ENCODE measurements at regions not wholly inside any gene's neighbourhood (a gene's known extent, or its start where the extent isn't known, plus 50 kb on each side); places are given as distances from the start of the nearest gene placed in this dataset.
"Not testable (repeated sequence)": the region's sequence is repeated elsewhere in the genome, so short reads cannot be mapped to it uniquely, and the experiment has no call there.

- peak; percentile 26 for DNase-seq (ENCODE audit: low read depth)
These were observed 56.5 kb upstream of the PAPSS2 start for GRCh38 chr10:87603196-87603595.

DNA sequence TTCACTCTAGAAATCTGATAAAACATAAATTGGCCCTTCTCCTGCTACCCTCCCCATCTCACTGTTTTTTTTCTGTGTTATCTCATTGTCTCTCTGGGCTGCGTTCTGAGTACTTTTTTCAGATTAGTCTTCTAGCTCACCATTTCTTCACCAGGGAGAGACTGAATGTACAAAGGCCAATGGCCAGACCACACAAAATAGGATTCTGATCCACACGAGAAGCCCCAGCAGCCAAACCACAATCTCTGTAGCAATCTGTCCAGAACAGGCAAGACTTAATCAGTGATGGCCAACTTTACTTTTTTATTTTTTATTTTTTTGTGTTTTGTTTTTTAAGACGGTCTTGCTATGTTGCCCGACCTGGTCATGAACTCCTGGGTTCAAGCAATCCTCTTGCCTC is 55.9 kb upstream of the PAPSS2 start:
- no peak for DNase-seq (ENCODE audit: low read depth)

DNA sequence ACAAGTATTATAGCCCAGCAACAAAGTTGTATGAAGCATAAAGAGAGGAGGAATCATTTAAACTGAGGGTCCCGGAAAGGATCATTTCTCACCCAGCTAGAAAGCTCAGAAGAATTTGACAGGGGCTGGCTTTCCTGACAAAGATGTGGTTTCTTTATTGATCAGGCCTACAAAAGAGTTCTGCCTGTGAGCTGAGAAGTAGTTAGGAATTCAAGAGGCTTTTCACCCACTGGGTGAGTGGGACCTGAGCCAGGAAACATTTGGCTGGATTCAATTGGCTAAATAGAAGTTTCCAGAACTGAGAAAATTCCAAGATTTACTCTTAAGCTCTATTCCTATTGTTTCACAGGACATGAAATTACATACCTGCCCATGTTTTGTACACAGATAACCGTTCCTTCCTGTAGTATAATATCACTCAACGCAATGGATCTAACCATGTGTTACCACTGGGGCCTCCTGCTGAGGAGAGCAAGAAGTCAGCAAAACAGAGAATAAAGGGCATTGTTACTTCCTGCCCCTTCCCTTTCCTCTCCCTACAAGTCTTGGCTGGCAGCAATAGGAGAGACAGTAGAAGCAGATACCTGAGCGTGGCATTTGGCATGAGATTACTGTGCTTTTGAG is 53.9 kb upstream of the PAPSS2 start:
- DNase-seq (ENCODE audit: low read depth) = no peak

DNA sequence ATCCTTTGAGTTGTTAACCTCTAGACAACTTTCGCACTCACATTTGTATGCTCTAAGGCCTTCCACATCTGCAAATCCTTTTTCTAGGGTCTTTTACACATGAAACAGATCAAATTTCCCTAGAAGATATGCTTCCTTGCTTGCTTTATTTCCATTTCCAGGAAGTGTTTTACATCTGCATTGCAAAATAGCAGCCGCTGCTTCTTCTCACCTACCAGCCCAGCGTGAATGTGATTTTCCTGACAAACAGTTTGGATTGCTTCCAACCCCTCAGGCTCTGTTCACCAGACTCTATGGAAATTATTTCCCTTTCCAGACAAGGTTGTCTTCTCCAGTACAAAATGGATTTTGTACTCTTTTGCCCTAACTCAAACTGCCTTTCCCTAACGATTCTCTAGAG is 50.9 kb upstream of the PAPSS2 start:
- no peak for DNase-seq (ENCODE audit: low read depth)

DNA sequence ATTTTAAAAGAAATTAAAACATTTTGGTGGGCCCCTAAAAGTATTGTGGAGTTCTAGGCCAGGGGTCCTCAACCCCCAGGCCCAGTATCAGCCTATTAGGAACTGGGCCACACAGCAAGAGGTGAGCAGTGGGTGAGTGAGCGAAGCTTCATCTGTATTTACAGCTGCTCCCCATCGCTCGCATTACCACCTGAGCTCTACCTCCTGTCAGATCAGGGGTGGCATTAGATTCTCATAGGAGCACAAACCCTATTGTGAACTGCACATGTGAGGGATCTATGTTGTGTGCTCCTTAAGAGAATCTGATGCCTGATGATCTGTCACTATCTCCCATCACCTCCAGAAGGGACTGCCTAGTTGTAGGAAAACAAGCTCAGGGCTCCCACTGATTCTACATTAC is 50.1 kb upstream of the PAPSS2 start:
- not testable (repeated sequence) for DNase-seq (ENCODE audit: low read depth)

Data from ELR (cell line).